HG03520 (cell line): ENCODE measurements at regions not wholly inside any gene's neighbourhood (a gene's known extent, or its start where the extent isn't known, plus 50 kb on each side); places are given as distances from the start of the nearest gene placed in this dataset.
"Not testable (repeated sequence)": the region's sequence is repeated elsewhere in the genome, so short reads cannot be mapped to it uniquely, and the experiment has no call there.

Experiments
- ATAC-seq: cut with Tn5 transposase; IDR thresholded peaks from one replicate; pipeline ENCODE4 v1.9.1; 2021; ENCODE audit warnings: mild to moderate bottlenecking, moderate library complexity; ENCODE audit not compliant: unreplicated experiment

DNA sequence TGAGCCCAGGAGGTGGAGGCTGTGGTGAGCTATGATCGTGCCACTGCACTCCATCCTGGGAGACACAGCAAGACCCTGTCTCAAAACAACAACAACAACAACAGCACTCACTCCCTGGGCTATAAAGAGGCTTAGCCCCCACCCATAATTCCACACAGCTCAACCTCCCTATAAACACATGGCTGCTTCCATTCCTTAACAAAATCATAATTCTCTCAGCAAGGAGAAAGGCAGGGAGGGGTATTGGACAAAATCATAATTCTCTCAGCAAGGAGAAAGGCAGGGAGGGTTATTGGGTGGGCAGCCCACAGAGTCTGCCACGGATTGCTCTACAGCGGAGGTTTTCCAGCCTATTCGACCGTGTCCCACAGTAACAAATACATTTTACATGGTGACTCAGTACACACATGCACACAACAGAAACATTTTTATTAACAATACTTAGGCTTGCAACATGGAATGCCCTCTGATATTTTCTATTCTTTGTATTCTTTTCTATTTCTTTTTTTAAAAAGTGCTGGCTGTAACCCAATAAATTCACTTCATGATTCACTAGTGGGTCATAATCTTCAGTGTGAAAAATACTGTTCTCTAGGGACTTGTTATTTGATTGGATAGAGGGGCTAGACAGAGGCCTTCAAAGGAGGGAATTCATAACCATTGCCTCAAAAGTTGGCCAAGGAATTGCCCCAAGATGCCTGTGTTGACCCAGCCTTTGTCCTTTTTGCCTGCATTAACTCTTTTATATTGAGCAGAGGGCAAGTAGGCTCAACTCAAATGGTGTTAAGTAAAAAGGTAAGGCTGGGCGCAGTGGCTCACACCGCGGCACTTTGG lies 50.6 kb upstream of the ZMYND8 start:
- no peak for ATAC-seq

DNA sequence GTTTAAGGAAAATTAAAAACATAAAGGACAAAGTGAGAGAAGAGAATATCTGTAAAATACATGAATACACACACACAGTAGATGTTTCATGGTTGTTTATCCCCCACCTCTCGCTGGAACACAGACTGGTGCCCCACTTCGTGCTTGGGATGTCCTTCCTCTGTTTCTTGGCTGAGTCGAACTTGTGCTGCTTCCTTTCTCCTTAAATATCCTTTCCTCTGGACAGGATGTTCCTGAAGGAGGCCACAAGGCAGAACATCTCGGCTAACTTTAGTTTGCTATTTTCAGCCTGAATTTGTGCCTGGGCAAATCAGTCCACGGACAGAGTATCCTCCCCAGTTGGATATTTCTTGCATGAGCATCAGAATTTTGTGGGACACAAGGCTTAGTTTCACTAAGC lies 54.7 kb upstream of the ZMYND8 start:
- no peak for ATAC-seq

DNA sequence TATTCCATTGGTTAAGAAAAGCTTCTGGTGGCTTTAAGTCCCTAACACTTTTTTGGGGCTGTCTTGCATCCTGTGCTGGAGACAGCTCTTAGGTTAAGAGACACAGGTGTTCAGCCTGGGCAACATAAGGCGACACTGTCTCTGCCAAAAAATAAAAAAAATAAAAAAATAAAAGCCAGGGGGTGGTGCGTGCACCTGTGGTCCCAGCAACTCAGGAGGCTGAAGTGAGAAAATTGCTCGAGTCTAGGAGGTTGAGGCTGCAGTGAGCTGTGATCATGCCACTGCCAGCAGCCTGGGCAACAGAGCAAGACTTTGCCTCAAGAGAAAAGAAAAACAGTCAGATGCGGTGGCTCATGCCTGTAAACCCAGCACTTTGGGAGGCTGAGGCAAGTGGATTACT lies 55.6 kb upstream of the ZMYND8 start:
- ATAC-seq: no peak

DNA sequence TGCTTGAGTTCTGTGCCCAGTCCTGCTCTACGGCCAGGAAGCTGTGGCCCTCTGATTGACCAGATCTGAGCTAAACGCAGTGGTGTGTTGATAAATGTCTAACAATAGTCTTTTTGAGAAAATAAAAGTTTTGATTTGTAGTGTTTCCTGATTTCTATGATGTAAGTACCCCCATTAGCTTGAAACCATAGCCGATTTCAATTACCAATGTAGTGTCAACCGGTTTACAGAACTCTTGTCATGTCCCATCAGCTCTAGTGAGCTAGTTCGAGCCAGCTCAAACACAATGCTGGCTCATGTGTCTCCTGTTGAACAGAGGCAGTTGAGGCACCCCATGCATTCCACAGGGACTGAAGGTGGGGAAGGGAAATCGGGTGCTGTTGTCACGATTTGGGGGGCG lies 56.7 kb upstream of the ZMYND8 start:
- ATAC-seq: no peak

DNA sequence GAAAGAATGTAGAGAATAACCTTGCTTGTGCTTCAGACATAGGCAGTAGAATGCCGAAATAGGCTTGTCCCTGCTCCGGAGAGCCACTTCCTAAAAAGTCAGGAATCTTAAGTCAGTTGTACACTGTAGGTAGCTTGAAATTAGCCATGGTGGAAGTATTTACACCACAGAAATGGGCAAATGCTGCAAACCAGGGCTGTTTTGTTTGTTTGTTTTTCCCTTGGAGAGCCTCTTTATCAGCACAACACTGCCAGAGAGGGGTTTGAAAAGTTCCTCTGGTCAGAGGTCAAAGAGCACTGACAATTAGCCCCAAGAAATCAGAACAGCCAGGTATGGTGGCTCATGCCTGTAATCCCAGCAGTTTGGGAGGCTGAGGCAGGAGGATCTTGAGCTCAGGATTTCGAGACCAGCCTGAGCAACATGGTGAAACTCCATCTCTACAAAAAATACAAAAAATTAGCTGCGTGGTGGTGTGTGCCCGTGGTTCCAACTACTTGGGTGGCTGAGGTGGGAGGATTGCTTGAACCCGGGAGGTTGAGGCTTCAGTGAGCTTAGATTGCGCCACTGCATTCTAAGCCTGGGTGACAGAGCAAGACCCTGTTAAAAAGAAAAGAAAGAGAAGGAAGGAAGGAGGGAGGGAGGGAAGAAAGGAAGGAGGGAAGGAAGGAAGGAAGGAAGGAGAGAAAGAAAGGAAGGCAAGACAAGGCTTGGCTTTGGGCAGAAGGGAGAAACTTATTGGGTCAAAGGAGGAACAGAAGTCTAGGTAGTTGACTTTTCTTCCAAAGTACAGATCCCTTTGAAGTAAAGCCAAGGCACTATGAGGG lies 61.0 kb upstream of the ZMYND8 start:
- ATAC-seq: no peak

DNA sequence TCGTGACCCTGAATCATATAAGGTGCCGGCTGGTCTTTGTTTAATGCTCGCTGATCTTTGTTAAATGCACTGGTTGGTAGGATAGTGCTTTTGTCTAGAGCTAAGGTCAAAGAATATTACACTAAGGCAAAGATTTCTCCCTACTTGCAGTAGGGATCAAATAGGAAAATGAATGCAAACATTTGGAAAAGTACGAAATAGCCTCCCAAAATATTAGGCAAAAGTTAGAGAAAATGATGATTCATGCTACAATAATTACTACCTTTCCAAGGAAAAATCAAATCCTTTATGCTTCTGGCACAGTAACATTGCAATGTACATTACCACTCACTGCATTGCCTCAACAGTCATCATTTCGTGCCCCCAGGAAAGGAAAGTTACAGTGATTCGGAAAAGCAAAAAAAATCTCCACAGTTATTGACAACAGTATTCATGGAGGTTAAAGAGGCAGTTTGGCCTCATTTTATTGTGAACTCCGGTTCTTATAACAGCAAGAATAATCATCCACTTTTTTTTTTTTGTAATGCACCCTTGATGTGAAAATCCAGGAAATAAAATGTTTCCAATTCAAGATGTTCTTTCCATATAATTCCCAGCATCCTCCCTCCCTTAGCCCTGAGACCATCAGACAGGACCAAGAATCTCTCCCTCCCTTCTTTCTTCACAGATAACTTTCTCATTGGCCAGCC lies 61.7 kb upstream of the ZMYND8 start:
- no peak for ATAC-seq

DNA sequence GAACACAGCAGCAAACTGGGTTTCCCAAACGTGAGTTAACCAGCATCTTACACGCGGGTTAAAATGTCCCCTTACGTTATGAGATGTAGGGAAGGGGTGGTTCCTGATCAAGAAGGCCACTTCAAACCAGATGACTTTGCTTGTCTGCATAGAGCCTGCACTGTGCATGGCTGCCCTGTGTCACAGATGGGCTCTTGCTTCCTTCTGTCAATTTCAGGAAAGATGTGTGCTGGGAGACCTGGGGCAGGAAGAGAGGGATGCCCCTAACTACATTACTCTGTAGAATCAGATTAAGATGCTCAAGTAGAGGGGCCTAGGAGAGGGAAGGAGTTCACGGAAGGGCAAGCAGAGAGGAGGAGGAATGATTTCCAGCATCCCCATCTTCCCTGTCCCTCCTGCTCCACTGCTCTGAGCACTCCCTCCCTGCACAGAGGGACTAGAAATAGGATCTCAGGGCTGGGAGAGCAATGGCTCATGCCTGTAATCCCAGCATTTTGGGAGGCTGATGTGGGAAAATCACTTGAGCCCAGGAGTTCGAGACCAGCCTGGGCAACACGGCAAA lies 63.5 kb upstream of the ZMYND8 start:
- no peak for ATAC-seq

DNA sequence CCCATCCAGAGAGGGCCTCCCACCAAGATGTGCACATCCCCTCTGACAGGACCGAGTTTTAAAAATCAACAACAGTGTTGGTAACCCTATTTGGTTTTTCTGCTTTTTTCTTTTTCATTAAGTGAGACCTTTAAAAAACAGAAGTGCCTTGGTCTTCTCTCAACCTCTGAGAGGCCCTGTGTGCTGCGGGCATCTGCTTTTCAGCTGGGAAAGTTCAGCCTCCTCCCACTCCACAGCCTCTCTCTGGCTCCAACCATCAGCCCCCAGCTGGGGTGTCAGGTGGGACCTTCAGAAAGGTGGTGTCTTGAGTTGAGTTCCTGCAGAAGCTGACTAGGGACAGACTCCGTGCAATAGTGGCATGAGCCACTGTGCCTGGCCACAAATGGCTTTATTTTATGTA lies 64.6 kb upstream of the ZMYND8 start:
- ATAC-seq: no peak

DNA sequence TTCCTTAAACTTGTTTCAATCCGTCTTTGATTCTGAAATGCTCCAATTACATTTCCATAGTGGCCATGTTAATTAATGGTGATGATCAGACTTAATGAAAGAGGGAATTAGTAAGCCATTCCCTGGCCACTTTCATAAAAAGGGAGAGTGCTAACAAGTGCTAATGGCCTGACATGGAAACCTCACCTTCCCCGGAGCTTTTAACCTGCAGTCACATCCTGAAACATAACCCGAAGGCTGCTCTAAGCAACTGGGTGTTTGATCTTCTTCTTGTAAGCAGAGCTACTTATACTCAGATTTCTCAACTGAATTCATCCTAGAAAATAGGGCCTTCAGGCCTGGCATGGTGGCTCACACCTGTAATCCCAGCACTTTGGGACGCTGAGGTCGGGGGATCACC lies 67.1 kb upstream of the ZMYND8 start:
- no peak for ATAC-seq

DNA sequence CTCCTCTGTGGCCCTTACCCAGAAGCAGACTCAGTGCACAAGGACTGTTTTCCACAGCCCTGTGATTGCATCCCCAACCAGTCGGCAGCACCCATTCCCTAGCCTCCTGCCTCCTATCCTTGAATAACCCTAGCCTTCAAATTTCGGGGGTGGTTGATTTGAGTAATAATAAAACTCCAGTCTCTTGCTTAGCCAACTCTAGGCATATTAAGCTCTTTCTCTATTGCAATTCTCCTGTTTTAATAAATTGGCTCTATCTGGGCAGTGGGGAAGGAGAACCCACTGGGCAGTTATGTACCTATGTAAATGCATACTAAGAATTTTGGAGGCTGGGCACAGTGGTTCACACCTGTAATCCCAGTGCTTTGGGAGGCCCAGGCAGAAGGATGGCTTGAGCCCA lies 70.6 kb upstream of the ZMYND8 start:
- no peak for ATAC-seq

DNA sequence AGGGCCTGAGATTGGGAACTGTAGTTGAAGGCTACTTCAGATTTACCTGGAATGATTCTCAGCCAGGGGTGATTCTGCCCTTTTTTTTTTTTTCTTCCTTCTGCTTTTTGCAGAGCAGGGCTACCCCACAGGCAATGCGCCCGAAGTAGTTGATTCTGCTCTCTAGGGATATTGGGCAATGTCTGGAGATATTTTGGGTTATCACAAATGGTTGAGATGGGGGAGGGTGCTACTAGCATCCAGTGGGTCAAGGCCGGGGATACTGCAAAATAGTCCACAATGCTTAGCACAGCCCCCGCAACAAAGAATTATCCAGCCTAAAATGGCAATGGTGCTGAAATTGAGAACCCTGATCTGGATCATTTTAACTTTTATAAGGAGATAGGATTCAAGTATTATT lies 71.2 kb upstream of the ZMYND8 start:
- no peak for ATAC-seq

DNA sequence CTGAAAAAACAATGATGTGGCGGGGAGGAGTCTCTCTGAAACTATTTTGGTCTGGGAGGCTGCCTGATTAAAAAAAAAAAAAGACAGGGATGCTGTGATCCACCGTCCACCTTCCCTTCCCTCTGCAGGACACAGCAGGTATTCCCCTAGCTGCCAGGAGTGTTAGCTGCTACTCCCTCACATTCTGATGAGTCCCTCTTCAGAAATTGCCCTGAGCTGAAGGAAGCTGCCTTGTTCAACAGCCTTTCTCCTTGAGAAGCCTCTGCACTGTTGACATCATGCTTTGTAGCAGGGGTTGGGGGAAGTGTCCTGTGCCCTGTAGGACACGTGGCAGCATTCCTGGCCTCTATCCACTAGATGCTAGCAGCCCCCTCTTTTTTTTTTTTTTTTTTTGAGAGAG lies 71.7 kb upstream of the ZMYND8 start:
- no peak for ATAC-seq

DNA sequence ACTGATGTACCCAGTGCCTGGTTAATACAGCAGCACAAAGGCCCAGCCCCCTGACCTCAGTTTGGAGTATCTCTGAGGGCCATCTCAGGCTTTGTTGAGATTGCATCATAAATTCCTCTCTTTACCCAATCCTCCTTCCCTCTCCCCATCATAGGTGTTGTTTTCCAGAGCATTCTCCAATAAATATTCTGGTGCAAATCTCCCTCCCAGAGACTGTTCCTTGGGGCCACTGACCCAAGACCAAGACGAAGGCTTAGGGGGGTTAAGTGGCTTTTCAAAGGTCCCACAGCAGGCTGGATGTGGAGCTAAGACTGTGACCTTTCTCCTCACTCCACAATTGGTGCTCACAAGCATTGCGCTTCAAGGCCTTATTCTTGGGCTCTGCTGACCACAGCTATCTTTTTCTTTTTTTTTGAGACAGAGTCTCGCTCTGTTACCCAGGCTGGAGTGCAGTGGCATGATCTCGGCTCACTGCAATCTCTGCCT lies 72.4 kb upstream of the ZMYND8 start:
- ATAC-seq: no peak

DNA sequence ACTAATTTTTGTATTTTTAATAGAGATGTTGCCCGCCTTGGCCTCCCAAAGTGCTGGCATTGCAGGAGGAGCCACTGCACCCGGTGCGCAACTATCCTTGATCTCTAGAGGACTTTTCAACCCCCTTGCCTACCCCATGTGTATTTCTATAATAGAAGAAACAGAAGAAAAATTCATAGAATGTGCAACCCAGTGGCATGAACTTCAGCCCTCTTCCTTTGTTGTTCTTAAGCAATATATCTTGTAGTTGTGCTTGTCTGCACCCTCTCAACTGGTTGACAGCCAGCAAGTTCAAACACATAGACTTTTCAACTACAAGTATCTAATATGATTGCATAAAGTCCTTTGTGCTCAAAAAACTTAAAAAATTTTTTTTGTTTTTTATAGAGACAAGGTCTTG lies 72.3 kb upstream of the NCOA3 start:
- no peak for ATAC-seq

DNA sequence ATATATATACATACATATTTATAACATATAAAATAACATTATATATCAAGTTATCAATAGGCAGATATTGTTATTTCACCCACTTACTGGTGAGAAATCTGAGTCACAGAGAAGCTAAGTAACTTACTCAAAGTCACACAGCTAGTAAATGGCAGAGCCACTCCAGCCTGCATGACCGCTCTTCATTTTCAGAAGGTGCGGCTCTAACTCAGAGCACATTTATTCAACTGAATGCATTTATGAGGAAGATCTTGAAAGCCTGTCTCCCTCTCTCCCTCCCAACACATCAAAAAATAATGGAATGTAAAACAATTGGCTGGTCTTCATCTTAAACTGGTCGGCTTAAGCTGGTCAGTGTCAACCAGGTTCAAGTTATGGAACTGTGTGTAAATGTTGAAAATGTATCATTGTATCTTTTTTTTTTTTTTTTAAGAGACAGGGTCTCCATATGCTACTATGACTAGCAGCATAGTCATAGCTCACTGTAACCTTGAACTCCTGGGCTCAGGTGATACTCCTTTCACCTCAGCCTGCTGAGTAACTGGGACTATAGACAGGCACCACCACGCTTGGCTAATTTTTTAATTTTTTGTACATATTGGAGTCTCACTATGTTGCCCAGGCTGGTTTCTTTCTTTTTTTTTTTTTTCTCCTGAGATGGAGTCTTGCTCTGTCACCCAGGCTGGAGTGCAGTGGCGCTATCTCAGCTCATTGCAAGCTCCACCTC lies 70.7 kb upstream of the NCOA3 start:
- no peak for ATAC-seq

DNA sequence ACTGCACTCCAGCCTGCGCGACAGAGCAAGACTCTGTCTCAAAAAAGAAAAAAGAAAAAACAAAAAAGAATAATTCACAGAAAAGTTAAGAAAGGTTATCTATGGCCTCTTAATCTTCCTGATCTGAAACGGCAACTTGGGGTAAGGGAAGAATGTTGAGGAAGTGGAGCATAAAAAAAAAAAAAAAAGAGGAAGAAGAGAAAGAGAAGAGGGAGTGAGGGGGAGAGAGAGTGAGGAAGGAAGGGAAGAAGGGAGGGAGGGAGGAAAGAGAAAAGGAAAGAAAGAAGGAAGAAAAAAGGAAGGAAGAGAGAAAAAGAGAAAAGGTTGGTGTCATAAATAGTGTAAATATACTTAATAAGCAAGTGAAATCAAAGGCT lies 68.9 kb upstream of the NCOA3 start:
- no peak for ATAC-seq

DNA sequence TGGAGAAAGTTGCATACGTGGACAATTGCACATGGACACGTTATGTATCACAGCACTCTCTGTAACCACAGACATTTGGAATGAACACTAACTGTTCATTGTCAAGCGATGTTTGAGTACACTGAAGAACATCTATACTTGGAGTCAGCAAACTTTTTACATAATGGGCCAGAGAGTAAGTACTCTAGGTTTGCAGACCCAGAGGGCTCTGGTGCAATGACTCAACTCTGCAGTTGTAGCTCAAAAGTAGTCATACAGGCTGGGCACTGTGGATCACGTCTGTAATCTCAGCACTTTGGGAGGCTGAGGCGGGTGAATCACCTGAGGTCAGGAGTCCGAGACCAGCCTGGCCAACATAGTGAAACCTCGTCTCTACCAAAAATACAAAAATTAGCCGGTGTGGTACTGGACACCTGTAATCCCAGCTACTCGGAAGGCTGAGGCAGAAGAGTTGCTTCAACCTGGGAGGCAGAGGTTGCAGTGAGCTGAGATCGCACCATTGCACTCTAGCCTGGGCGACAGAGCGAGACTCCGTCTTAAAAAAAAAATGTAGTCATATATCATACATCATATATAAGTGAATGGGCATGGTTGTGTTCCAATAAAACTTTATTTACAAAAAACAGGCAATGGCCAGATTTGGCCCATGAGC lies 67.4 kb upstream of the NCOA3 start:
- ATAC-seq: not testable (repeated sequence)

DNA sequence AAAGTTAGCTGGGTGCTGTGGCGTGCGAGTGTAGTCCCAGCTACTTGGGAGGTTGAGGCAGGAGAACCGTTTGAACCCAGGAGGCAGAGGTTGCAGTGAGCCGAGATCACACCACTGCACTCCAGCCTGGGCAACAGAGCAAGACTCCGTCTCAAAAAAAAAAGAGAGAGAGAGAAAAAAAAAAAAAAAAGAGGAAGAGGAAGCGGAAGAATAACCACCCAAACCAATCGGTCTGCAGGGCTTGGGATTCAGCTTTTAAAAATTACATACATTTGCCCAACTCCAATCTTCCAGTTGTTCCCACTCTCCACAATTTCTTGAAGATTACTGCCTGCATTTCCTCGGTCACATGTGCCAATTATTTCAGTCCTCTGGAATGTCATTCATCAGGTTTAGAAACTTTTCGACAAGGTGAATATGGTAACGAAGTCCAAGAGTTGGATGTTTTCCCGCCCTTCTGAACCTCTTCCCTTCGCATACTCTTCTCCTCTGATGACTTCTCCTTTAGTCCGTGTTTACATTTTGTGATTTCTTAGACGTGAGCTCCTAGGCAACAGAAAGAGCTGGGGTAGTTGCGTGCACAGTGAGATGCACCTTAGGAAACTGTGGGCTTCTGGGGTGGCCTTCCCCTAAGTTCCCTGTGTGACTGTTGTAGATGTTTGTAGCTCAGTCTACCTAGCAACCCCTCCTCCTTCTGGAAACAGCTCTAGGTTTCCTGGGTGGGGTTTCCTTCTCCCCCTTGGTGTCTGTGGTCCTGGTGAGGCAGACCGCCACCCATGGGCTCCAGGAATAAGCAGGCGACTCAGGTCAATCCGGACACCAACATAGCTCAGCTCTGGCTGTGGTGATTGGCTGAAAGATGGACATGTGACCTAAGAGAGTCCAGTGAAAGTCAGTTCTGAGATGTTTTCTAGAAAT lies 63.0 kb upstream of the NCOA3 start:
- peak; percentile 64 for ATAC-seq
